PC-9 (cell line): ENCODE measurements at regions not wholly inside any gene's neighbourhood (a gene's known extent, or its start where the extent isn't known, plus 50 kb on each side); places are given as distances from the start of the nearest gene placed in this dataset.

ENCODE experiments used
- BruUV-seq: library from RNA; stranded (reverse); fragments of 400-500 nt; replicated peaks from 2 replicates; lab custom pipeline; 2021; lab: Mats Ljungman, UMichigan
- CTCF ChIA-PET: fragments of 300-600 bp; sonication (Branson Sonifier 250); formaldehyde crosslinking; loops from one replicate; lab custom pipeline; 2022; ENCODE audit warnings: antibody characterized with exemption; lab: Charles Lee
- POLR2A ChIA-PET: fragments of 300-600 bp; sonication (Branson Sonifier 250); formaldehyde crosslinking; loops from one replicate; lab custom pipeline; 2022; ENCODE audit warnings: antibody characterized with exemption; ENCODE audit not compliant: unreplicated experiment; lab: Charles Lee
- DNase-seq, 2 experiments: peaks; one replicate each; pipeline versions ENCODE4 v3.0.0 to v3.0.0-alpha.2; 2015 to 2022; ENCODE audit warnings: mixed read lengths in 1 of 2
- H2AFZ ChIP-seq: fragments of 200-600 bp; sonication (generic); 2 replicates; pipeline ENCODE4 v1.8.1; 2017; ENCODE audit warnings: antibody characterized with exemption
- H3F3A ChIP-seq: fragments of 200-600 bp; sonication (generic); 2 replicates; pipeline ENCODE4 v1.8.1; 2017; ENCODE audit warnings: antibody characterized with exemption, mild to moderate bottlenecking, low read depth; ENCODE audit not compliant: insufficient read depth
- H3K27ac ChIP-seq: fragments of 200-600 bp; sonication (generic); 2 replicates; pipeline ENCODE4 v1.6.1; 2016; ENCODE audit warnings: mixed run types
- H3K27me3 ChIP-seq: fragments of 200-600 bp; sonication (generic); 2 replicates; pipeline ENCODE4 v1.6.1; 2016; ENCODE audit warnings: low read depth, mixed run types; ENCODE audit not compliant: insufficient read depth
- H3K36me3 ChIP-seq: fragments of 200-600 bp; sonication (generic); 2 replicates; pipeline ENCODE4 v1.6.1; 2016; ENCODE audit warnings: low read depth, mixed run types
- H3K4me1 ChIP-seq: fragments of 200-600 bp; sonication (generic); replicated peaks from 2 replicates; pipeline ENCODE4 v1.6.1; 2016; ENCODE audit warnings: mixed run types; ENCODE audit not compliant: insufficient read depth
- H3K4me2 ChIP-seq: fragments of 200-600 bp; sonication (generic); 2 replicates; pipeline ENCODE4 v1.6.1; 2017; ENCODE audit warnings: mixed run types
- H3K4me3 ChIP-seq: fragments of 200-600 bp; sonication (generic); 2 replicates; pipeline ENCODE4 v1.6.1; 2016; ENCODE audit warnings: mixed run types
- H3K79me2 ChIP-seq: fragments of 200-600 bp; sonication (generic); 2 replicates; pipeline ENCODE4 v1.6.1; 2017; ENCODE audit warnings: low read depth, mixed run types
- H3K9me2 ChIP-seq: fragments of 200-600 bp; sonication (generic); 2 replicates; pipeline ENCODE4 v1.8.1; 2017; ENCODE audit warnings: mild to moderate bottlenecking; ENCODE audit not compliant: insufficient read depth
- H3K9me3 ChIP-seq: fragments of 200-600 bp; sonication (generic); 2 replicates; pipeline ENCODE4 v1.8.1; 2016; ENCODE audit warnings: low read depth; ENCODE audit not compliant: insufficient read depth
- H4K20me1 ChIP-seq: fragments of 200-600 bp; sonication (generic); 2 replicates; pipeline ENCODE4 v1.8.1; 2017; ENCODE audit not compliant: insufficient read depth
- EZH2 ChIP-seq: fragments of 200-600 bp; sonication (generic); IDR thresholded peaks from 2 replicates; pipeline ENCODE4 v1.8.0; 2017; ENCODE audit warnings: antibody characterized with exemption, low read depth
- intact Hi-C: fragments of 100-400 bp; cut with micrococcal nuclease; formaldehyde crosslinking; loops from one replicate; pipeline ENCODE4 v1.10.0; 2022; ENCODE audit not compliant: unreplicated experiment
- TF ChIP-seq, protein P1 (sequence below): fragments of 200-600 bp; sonication (generic); conservative IDR thresholded peaks from 2 replicates; pipeline ENCODE4 v1.6.1; 2017; ENCODE audit warnings: mixed run types, antibody characterized with exemption, mild to moderate bottlenecking, moderate library complexity

DNA sequence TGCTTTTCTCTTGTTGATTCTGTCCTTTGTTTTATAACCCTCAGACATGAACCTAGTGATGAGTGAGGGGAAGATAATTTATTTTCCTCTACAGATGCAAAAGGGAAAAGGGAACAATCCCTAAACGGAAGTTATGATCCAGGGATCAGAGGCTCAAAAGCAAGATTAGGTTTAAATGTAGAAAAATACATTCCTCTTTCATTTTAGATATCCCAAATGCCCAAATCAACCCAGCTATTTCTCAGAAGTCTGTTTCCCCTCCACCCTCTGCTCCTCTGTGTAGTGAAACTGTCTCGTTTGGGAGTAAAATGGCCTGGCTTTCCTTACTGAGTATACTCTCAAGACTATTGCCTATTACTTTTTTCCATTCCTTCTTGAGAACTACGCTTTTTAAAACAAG lies 97.1 kb downstream of the PRL start:
- POLR2A ChIA-PET: interaction anchor here (0.6 kb wide), 1 partner anchor 57 kb away, joined by 5 read pairs; no protein-coding TSS in a partner anchor

GRCh38 chr6:22204153-22204552 lies 92.7 kb downstream of the PRL start:
- Histone ChIP-seq H3K9me2 (no peaks in the 10 kb centered on the region; the same call in 1 of the 2 replicates), H2AFZ (no peak overlapping the region), H3K79me2 (no peaks in the 10 kb centered on the region), H3K4me3 (no peak overlapping the region), H3K27ac (no peak overlapping the region), H3K27me3 (no peaks in the 10 kb centered on the region), H3K36me3 (no peaks in the 10 kb centered on the region), H4K20me1 (no peaks in the 10 kb centered on the region), H3K4me1 (no peaks in the 10 kb centered on the region), H3F3A (no peaks in the 10 kb centered on the region), H3K9me3 (peaks cover 4% of the 10 kb centered on the region; the same call in 1 of the 2 replicates), H3K4me2 (no peak overlapping the region)
- no peak for DNase-seq
- intact Hi-C loops: no loop called here
- no TSS peak for BruUV-seq
- TF ChIP-seq, protein P1, sequence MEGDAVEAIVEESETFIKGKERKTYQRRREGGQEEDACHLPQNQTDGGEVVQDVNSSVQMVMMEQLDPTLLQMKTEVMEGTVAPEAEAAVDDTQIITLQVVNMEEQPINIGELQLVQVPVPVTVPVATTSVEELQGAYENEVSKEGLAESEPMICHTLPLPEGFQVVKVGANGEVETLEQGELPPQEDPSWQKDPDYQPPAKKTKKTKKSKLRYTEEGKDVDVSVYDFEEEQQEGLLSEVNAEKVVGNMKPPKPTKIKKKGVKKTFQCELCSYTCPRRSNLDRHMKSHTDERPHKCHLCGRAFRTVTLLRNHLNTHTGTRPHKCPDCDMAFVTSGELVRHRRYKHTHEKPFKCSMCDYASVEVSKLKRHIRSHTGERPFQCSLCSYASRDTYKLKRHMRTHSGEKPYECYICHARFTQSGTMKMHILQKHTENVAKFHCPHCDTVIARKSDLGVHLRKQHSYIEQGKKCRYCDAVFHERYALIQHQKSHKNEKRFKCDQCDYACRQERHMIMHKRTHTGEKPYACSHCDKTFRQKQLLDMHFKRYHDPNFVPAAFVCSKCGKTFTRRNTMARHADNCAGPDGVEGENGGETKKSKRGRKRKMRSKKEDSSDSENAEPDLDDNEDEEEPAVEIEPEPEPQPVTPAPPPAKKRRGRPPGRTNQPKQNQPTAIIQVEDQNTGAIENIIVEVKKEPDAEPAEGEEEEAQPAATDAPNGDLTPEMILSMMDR: no peak
- TF ChIP-seq EZH2: no peak
- ChIA-PET POLR2A (no interaction called here), CTCF (no interaction called here)

More for the DNA sequence above, 97.1 kb downstream of the PRL start:
- Histone ChIP-seq H3F3A (no peaks in the 10 kb centered on the region), H3K36me3 (no peaks in the 10 kb centered on the region), H2AFZ (no peak overlapping the region), H4K20me1 (no peaks in the 10 kb centered on the region), H3K4me2 (no peak overlapping the region), H3K9me2 (no peaks in the 10 kb centered on the region), H3K27ac (no peak overlapping the region), H3K27me3 (no peaks in the 10 kb centered on the region), H3K4me3 (no peak overlapping the region), H3K9me3 (peaks cover 6% of the 10 kb centered on the region; the same call in 1 of the 2 replicates), H3K4me1 (no peaks in the 10 kb centered on the region), H3K79me2 (no peaks in the 10 kb centered on the region)
- no peak for TF ChIP-seq EZH2
- TF ChIP-seq, protein P1: no peak
- DNase-seq: no peak
- intact Hi-C loops: no loop called here
- BruUV-seq: no TSS peak
- CTCF ChIA-PET: no interaction called here

- Histone ChIP-seq H3K4me2 (no peak overlapping the region), H4K20me1 (no peaks in the 10 kb centered on the region), H3K9me3 (no peaks in the 10 kb centered on the region), H3K4me1 (no peaks in the 10 kb centered on the region), H3K4me3 (no peak overlapping the region), H3F3A (no peaks in the 10 kb centered on the region), H2AFZ (no peak overlapping the region), H3K27me3 (no peaks in the 10 kb centered on the region), H3K79me2 (no peaks in the 10 kb centered on the region), H3K9me2 (no peaks in the 10 kb centered on the region; the same call in 1 of the 2 replicates), H3K27ac (no peak overlapping the region), H3K36me3 (no peaks in the 10 kb centered on the region)
- BruUV-seq: no TSS peak
- no peak for DNase-seq
- ChIA-PET POLR2A (no interaction called here), CTCF (no interaction called here)
- TF ChIP-seq EZH2: no peak
- TF ChIP-seq, protein P1: no peak
- intact Hi-C loops: no loop called here
These were observed 91.6 kb downstream of the PRL start for GRCh38 chr6:22205266-22205665.
